ENCODE measurements at regions not wholly inside any gene's neighbourhood (a gene's known extent, or its start where the extent isn't known, plus 50 kb on each side); places are given as distances from the start of the nearest gene placed in this dataset.

DNA sequence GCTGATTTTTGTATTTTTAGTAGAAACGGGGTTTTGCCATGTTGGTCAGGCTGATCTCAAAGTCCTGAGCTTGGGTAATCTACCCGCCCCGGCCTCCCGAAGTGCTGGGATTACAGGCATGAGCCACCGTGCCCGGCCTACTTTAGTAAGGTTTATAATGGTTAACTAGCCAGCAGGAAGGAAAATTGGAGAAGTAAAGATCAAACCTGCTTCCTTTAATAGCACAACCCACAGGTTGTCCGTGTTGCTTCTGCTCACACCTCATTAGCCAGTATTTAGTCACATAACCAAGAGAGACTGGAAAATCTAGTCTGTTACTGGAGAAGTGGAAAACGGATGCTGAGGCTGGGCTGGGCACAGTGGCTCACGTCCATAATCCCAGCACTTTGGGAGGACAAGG, 51.9 kb upstream of the TBL1XR1 start:
- TF ChIP-seq, protein P1, sequence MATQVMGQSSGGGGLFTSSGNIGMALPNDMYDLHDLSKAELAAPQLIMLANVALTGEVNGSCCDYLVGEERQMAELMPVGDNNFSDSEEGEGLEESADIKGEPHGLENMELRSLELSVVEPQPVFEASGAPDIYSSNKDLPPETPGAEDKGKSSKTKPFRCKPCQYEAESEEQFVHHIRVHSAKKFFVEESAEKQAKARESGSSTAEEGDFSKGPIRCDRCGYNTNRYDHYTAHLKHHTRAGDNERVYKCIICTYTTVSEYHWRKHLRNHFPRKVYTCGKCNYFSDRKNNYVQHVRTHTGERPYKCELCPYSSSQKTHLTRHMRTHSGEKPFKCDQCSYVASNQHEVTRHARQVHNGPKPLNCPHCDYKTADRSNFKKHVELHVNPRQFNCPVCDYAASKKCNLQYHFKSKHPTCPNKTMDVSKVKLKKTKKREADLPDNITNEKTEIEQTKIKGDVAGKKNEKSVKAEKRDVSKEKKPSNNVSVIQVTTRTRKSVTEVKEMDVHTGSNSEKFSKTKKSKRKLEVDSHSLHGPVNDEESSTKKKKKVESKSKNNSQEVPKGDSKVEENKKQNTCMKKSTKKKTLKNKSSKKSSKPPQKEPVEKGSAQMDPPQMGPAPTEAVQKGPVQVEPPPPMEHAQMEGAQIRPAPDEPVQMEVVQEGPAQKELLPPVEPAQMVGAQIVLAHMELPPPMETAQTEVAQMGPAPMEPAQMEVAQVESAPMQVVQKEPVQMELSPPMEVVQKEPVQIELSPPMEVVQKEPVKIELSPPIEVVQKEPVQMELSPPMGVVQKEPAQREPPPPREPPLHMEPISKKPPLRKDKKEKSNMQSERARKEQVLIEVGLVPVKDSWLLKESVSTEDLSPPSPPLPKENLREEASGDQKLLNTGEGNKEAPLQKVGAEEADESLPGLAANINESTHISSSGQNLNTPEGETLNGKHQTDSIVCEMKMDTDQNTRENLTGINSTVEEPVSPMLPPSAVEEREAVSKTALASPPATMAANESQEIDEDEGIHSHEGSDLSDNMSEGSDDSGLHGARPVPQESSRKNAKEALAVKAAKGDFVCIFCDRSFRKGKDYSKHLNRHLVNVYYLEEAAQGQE (IDR thresholded peaks at IDR 0.05; ENCODE audit: insufficient read depth in 1 of 2, low read depth in 2 of 2, low read length in 2 of 2): no peak
- TF ChIP-seq POLR2AphosphoS5 (IDR thresholded peaks at IDR 0.05; ENCODE audit: low read depth, low read length): no peak
- TF ChIP-seq TAF1 (IDR thresholded peaks at IDR 0.05; ENCODE audit: borderline replicate concordance, insufficient read depth, low read length): no peak
- no peak for TF ChIP-seq SIN3A (IDR thresholded peaks at IDR 0.05; ENCODE audit: borderline replicate concordance, insufficient read depth, low read length)
- no peak for TF ChIP-seq FOXP2 (optimal IDR thresholded peaks at IDR 0.05; ENCODE audit: borderline replicate concordance, extremely low read depth, extremely low read length, insufficient read depth)

DNA sequence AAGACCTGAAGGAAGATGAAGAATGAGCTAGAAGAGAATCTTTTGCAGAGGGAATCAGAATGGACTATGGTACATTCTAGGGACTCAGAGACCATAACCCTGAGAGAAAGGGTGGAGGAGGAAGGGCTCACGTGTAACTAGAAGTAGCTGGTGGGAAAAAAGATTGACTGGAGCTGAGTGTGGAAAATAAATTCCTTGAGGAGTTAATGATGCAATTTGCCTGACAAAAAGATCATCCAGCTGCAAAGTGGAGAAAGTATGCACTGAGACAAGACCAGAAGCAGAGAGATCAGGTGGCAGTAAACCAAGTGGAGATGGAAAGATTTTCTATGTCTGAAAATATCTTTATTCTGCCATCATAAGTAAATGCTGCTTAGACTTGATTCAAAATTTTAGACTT, 52.9 kb upstream of the TBL1XR1 start:
- TF ChIP-seq POLR2AphosphoS5 (IDR thresholded peaks at IDR 0.05; ENCODE audit: low read depth, low read length): no peak
- TF ChIP-seq, protein P1 (IDR thresholded peaks at IDR 0.05; ENCODE audit: insufficient read depth in 1 of 2, low read depth in 2 of 2, low read length in 2 of 2): no peak
- TF ChIP-seq FOXP2 (optimal IDR thresholded peaks at IDR 0.05; ENCODE audit: borderline replicate concordance, extremely low read depth, extremely low read length, insufficient read depth): no peak
- TF ChIP-seq SIN3A (IDR thresholded peaks at IDR 0.05; ENCODE audit: borderline replicate concordance, insufficient read depth, low read length): no peak
- TF ChIP-seq TAF1 (IDR thresholded peaks at IDR 0.05; ENCODE audit: borderline replicate concordance, insufficient read depth, low read length): no peak

- TF ChIP-seq POLR2AphosphoS5 (IDR thresholded peaks at IDR 0.05; ENCODE audit: low read depth, low read length) (no peak), SIN3A (IDR thresholded peaks at IDR 0.05; ENCODE audit: borderline replicate concordance, insufficient read depth, low read length) (no peak), FOXP2 (optimal IDR thresholded peaks at IDR 0.05; ENCODE audit: borderline replicate concordance, extremely low read depth, extremely low read length, insufficient read depth) (no peak), TAF1 (IDR thresholded peaks at IDR 0.05; ENCODE audit: borderline replicate concordance, insufficient read depth, low read length) (no peak)
- TF ChIP-seq, protein P1 (IDR thresholded peaks at IDR 0.05; ENCODE audit: insufficient read depth in 1 of 2, low read depth in 2 of 2, low read length in 2 of 2): no peak
Observed at GRCh38 chr3:177251755-177252154, 54.5 kb upstream of the TBL1XR1 start.

- no peak for TF ChIP-seq POLR2AphosphoS5 (IDR thresholded peaks at IDR 0.05; ENCODE audit: low read depth, low read length)
- no peak for TF ChIP-seq FOXP2 (optimal IDR thresholded peaks at IDR 0.05; ENCODE audit: borderline replicate concordance, extremely low read depth, extremely low read length, insufficient read depth)
- TF ChIP-seq SIN3A (IDR thresholded peaks at IDR 0.05; ENCODE audit: borderline replicate concordance, insufficient read depth, low read length): no peak
- no peak for TF ChIP-seq TAF1 (IDR thresholded peaks at IDR 0.05; ENCODE audit: borderline replicate concordance, insufficient read depth, low read length)
- TF ChIP-seq, protein P1 (IDR thresholded peaks at IDR 0.05; ENCODE audit: insufficient read depth in 1 of 2, low read depth in 2 of 2, low read length in 2 of 2): no peak
Observed at GRCh38 chr3:177257006-177257405, 59.7 kb upstream of the TBL1XR1 start.

DNA sequence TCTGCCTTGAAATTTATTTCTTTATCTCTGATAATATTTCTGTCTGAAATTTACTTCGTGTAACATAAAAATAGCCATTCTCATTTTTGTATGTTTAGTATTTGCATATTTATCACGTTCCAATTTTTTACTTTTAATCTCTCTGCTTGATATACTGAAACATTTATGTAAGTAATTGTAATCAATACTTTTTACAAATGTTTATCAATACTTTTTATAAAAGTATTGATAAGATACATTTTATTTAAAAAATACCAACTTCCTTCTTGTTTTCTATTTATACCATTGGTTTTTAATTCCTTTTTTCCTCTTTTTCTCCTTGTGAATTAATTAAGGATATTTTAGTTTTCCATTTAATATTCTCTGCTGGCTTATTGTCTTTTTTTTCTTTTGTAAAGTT, 60.3 kb upstream of the TBL1XR1 start:
- TF ChIP-seq, protein P1 (IDR thresholded peaks at IDR 0.05; ENCODE audit: insufficient read depth in 1 of 2, low read depth in 2 of 2, low read length in 2 of 2): no peak
- TF ChIP-seq FOXP2 (optimal IDR thresholded peaks at IDR 0.05; ENCODE audit: borderline replicate concordance, extremely low read depth, extremely low read length, insufficient read depth) (no peak), POLR2AphosphoS5 (IDR thresholded peaks at IDR 0.05; ENCODE audit: low read depth, low read length) (no peak), SIN3A (IDR thresholded peaks at IDR 0.05; ENCODE audit: borderline replicate concordance, insufficient read depth, low read length) (no peak), TAF1 (IDR thresholded peaks at IDR 0.05; ENCODE audit: borderline replicate concordance, insufficient read depth, low read length) (no peak)
